HG03196 (cell line): ENCODE measurements at regions not wholly inside any gene's neighbourhood (a gene's known extent, or its start where the extent isn't known, plus 50 kb on each side); places are given as distances from the start of the nearest gene placed in this dataset.
A peak's percentile ranks its signal among the peaks of the same experiment; 100 is the strongest.

ENCODE experiments used
- ATAC-seq: cut with Tn5 transposase; IDR thresholded peaks from one replicate; pipeline ENCODE4 v1.9.1; 2021; ENCODE audit not compliant: unreplicated experiment

DNA sequence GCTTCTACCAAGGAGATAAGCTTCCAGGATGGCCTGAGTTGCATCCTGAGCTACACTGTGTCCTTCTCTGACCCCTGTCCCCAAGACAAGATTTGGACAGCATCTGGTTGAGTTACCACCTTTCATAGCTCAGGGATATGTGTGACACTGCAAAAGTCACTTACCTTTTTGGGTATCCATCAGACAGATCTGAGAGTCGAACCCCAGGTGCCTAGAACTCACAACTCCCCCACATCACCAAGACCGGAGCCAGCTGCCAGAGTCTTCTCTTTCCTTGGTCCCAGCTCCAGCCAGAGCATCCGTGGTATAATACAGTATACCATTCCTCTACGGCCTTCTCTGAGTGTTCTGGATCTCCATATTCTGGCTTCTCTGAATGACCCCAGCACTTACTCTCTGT, 133.0 kb downstream of the CD83 start:
- ATAC-seq = no peak

- ATAC-seq = no peak
These were observed 134.8 kb downstream of the CD83 start for GRCh38 chr6:14252271-14252850.

- peak; percentile 79 for ATAC-seq
These were observed 136.9 kb downstream of the CD83 start for GRCh38 chr6:14254505-14254904.

GRCh38 chr6:14255916-14256315, 138.3 kb downstream of the CD83 start:
- ATAC-seq = no peak

DNA sequence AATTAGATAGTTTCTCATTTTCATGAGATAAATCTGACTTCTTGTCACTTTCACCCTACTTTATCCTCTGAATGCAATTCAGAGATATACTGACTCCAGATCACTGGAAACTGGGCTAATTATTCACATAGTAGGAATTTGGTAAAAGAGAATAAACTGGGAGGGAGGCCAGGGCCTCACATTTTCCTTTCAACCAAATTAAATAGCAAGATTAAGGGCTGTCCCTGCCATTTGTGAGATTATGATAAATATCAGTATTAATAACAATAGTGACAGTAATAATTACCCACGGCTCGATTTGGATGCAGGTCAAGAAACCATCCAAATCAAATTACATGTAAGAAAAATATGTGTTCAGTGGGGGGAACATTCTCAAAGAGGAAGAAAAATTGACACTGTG, 140.5 kb downstream of the CD83 start:
- no peak for ATAC-seq

- ATAC-seq = no peak
These were observed 141.4 kb downstream of the CD83 start for GRCh38 chr6:14258695-14259593.

DNA sequence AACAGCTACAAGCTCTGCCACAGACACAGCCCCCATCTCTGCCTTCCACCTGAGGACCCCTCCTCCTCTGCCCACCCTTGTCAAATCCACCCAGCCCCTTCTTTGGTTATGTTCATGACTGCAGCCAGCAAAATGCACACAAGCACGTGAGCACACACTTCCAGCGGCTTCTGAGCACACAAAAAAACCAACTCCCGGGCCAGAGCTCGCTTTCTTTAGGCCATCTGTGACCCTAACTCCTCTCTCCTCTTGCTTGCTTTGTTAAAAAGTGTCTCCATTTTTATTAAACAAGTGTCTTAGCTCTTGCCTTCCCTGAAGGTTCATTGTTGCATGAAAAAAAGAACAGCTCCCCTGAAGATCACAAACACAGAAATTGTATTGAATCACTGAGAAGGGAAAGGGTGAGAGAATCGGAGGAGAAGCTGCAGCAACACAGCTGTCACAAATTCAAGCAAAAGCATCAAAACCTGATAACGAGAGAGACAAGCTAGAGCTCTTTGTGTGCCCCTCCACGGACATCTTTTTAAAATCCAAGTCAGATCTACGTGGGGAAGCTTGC, 142.1 kb downstream of the CD83 start:
- no peak for ATAC-seq

DNA sequence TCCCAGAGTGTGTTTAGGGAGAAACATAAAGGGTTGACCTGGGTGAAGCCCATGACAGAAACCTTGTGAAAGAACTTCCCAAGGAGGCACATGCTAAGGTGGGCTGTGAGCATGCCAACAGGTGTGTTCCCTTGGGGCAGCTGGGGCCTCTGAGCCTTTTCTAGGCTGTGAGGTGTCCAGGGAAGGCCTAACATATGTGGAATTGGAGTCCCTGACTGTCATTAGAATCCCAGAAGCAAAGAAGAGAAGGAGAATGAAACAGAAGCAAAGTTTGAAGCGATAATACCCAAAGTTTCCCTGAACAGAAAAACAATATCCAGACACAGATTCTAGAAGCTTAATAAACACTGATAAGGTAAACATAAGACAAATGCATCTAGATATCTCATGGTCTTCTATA, 143.3 kb downstream of the CD83 start:
- no peak for ATAC-seq

- ATAC-seq = no peak
These were observed 146.4 kb downstream of the CD83 start for GRCh38 chr6:14263881-14264424.

GRCh38 chr6:14265049-14266021, 147.8 kb downstream of the CD83 start:
- ATAC-seq = no peak

DNA sequence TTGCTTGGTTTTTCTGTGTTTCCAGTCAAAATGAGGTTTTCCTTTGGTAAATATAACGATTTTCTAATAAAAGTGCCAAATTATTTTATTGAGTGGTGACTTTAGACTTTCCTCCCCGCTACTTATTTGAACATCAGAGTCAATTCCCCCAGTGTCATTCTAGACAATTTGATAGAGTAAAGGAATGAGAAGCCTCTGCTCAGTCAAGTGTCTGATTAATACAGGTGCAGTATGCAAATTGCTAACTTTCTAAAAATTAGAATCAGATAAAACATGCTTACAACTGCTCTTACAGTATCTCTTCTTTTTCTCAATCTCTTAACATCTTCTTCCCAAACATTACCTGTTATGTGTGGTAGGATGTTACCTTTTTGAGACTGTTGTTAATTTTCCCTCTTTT, 148.7 kb downstream of the CD83 start:
- ATAC-seq = no peak

DNA sequence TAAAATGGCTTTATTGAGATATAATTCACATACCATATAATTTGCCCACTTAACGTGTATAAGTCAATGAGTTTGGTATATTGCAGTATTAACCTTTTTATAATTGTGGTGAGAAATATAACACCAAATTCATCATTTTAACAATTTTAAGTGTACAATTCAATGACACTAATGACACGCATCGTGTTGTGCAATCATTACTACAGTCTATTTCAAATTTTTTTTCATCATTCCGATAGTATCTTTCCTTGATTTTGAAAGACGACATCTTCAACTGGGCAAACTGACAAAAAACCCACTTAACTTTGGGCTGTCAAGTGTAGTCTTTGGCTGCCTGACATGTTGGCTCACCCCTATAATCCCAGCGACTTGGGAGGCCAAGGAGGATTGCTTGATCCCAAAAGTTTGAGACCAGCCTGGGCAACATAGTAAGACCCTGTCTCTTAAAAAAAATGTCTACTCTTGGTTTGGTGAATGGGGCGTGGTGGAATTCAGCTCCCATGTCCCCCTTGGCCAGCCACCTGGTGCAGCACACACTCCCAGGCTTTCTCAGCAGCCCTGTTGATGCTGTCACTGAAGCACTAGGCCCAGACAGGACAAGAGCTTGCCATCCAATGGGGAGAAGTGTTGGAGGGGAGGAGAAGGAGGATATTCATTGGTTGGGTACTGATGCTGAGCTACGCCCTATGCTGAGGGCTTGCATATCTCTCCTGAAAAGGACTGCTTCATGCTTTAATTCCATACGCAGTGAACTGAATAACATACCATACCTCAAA, 150.5 kb downstream of the CD83 start:
- ATAC-seq = no peak

- no peak for ATAC-seq
These were observed 151.9 kb downstream of the CD83 start for GRCh38 chr6:14269436-14269835.

GRCh38 chr6:14270142-14270893, 152.7 kb downstream of the CD83 start:
- ATAC-seq = no peak

DNA sequence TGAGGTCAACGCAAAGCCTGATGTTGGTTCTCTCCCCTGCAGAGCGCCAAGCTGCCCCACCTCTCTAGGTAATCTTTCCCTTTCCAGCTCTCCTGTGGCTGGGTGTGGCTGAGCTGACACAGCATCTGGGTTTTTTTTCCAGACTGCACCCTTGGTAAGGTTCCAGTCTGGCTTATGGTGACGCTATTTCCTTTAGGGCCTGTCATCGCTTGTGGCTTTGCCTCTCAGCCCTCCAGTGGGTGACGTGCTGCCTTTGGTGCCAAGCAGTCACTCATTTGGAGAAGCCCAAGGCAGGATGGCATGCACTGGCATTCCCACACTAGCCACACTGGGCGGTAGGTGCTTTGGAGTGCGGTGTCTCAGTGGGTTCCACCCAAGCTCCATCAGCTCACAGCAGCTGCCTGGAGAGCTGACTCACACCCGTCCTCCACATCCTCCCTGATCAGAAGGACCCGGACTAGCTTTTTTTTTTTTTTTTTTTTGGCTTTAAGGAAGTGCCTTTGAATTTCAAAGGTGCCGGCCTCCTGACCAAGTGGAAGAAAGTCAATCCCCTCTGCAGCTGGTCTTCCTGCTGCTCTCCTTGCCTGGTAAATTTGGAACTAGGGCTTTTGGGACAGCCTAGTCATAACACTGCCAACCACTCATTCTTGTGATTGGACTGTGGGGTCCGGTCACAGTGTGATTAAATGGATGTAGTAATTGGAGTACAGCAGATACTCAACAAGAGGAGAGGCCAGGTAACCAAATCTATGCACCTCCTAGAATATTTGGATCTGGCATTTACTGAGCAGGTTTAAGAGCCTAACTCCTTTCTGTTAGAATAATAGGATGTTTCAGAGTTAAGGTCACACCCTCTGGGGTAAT, 153.6 kb downstream of the CD83 start:
- no peak for ATAC-seq

DNA sequence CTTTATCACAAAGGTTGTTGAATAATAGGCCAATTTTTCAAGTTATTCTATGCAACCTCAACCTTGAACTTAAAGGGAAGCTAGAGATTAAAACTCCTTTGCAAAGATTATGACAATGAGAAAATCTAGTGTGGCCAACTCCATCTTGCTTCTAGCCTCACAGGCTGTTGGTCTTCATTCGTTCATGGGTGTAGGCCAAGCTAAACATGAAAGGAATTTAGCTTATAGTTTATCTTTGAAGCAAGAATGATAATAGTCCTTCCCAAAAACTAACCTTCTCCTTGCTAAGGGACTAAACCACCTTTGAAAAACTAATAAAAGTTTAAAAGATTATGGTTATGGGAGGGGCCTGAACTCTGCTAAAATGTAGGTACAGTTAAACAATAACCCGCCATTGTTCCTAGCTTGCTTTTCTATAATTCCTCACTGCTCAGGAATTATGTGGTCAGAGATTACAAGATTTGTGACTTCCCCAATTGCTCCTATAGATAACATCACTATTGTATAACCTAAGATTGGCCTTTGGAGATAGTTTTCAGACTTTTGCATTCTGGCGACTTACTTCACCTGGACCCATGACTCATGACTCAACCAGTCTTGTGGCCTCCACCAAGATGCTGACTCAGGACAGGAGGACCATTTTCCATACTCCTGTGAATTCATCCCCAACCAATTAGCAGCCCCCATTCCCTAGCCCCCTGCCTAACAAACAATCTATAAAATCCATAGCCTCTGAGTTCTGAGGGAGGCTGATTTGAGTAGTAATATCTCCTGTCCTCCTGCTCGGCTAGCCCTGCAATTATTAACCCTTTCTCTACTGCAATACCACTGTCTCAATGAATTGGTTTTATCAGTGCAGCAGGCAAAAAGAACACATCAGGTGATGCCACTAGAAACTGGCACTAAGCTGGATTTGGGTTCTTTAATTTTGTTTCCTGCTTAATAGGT, 154.5 kb downstream of the CD83 start:
- ATAC-seq = no peak

GRCh38 chr6:14272737-14273085, 155.1 kb downstream of the CD83 start:
- no peak for ATAC-seq
